H9 (cell line): ENCODE measurements at regions not wholly inside any gene's neighbourhood (a gene's known extent, or its start where the extent isn't known, plus 50 kb on each side); places are given as distances from the start of the nearest gene placed in this dataset.

Experiments used
- DNase-seq: peaks from one replicate; pipeline ENCODE4 v3.0.0-alpha.2; 2017
- H2AFZ ChIP-seq: one replicate; pipeline ENCODE4 v1.6.1; 2013; ENCODE audit warnings: mild to moderate bottlenecking, low read length, control low read depth, moderate library complexity
- H2AK5ac ChIP-seq: 2 replicates; pipeline ENCODE4 v1.6.1; 2013; ENCODE audit warnings: low read length, control low read depth, mixed read lengths; ENCODE audit not compliant: insufficient read length
- H2BK120ac ChIP-seq: one replicate; pipeline ENCODE4 v1.6.1; 2013; ENCODE audit warnings: low read depth, mild to moderate bottlenecking, low read length, control low read depth, inconsistent platforms; ENCODE audit not compliant: poor library complexity, severe bottlenecking
- H2BK12ac ChIP-seq: 2 replicates; pipeline ENCODE4 v1.6.1; 2013; ENCODE audit warnings: low read length, control low read depth, mixed read lengths, low read depth; ENCODE audit not compliant: insufficient read length
- H2BK15ac ChIP-seq: 2 replicates; pipeline ENCODE4 v1.6.1; 2013; ENCODE audit warnings: low read depth, low read length, control low read depth
- H2BK20ac ChIP-seq: one replicate; pipeline ENCODE4 v1.6.1; 2013; ENCODE audit warnings: low read depth, mild to moderate bottlenecking, low read length, control low read depth, inconsistent platforms; ENCODE audit not compliant: poor library complexity, severe bottlenecking
- H2BK5ac ChIP-seq: 2 replicates; pipeline ENCODE4 v1.6.1; 2013; ENCODE audit warnings: low read length, control low read depth, mixed read lengths; ENCODE audit not compliant: insufficient read length
- H3K14ac ChIP-seq: 2 replicates; pipeline ENCODE4 v1.6.1; 2013; ENCODE audit warnings: low read length, control low read depth; ENCODE audit not compliant: insufficient read depth
- H3K18ac ChIP-seq: 2 replicates; pipeline ENCODE4 v1.6.1; 2013; ENCODE audit warnings: low read depth, mild to moderate bottlenecking, mixed read lengths, low read length, control low read depth; ENCODE audit not compliant: insufficient read length
- H3K23ac ChIP-seq: 2 replicates; pipeline ENCODE4 v1.6.1; 2013; ENCODE audit warnings: low read length, control low read depth, mixed read lengths, low read depth; ENCODE audit not compliant: insufficient read length
- H3K23me2 ChIP-seq: 2 replicates; pipeline ENCODE4 v1.6.1; 2013; ENCODE audit warnings: low read depth, mild to moderate bottlenecking, mixed read lengths, low read length, control low read depth; ENCODE audit not compliant: insufficient read length, poor library complexity, severe bottlenecking
- H3K27ac ChIP-seq: 2 replicates; pipeline ENCODE4 v1.5.1; 2013; ENCODE audit warnings: low read length, control low read depth, mixed read lengths, low read depth; ENCODE audit not compliant: insufficient read length
- H3K27me3 ChIP-seq: 2 replicates; pipeline ENCODE4 v1.6.1; 2013; ENCODE audit warnings: low read length, control low read depth, inconsistent platforms; ENCODE audit not compliant: insufficient read depth
- H3K4ac ChIP-seq: 2 replicates; pipeline ENCODE4 v1.6.1; 2013; ENCODE audit warnings: low read depth, mild to moderate bottlenecking, control low read depth, inconsistent platforms, low read length, moderate library complexity
- H3K4me1 ChIP-seq: 2 replicates; pipeline ENCODE4 v1.6.1; 2013; ENCODE audit warnings: low read length, control low read depth, inconsistent platforms; ENCODE audit not compliant: insufficient read depth
- H3K4me2 ChIP-seq: 2 replicates; pipeline ENCODE4 v1.6.1; 2013; ENCODE audit warnings: low read length, control low read depth, mixed read lengths; ENCODE audit not compliant: insufficient read length, insufficient read depth
- H3K56ac ChIP-seq: 2 replicates; pipeline ENCODE4 v1.6.1; 2013; ENCODE audit warnings: low read depth, mild to moderate bottlenecking, mixed read lengths, low read length, control low read depth; ENCODE audit not compliant: insufficient read length
- H3K79me1 ChIP-seq: 2 replicates; pipeline ENCODE4 v1.6.1; 2013; ENCODE audit warnings: low read depth, mild to moderate bottlenecking, moderate library complexity, low read length, control low read depth, inconsistent platforms; ENCODE audit not compliant: insufficient read depth, poor library complexity, severe bottlenecking
- H3K79me2 ChIP-seq: 2 replicates; pipeline ENCODE4 v1.6.1; 2013; ENCODE audit warnings: low read length, control low read depth, inconsistent platforms; ENCODE audit not compliant: insufficient read depth
- H3K9ac ChIP-seq: 2 replicates; pipeline ENCODE4 v1.6.1; 2013; ENCODE audit warnings: low read length, control low read depth, mixed read lengths; ENCODE audit not compliant: insufficient read length; ENCODE audit errors: extremely low read depth
- H3K9me3 ChIP-seq: one replicate; pipeline ENCODE4 v1.6.1; 2013; ENCODE audit warnings: low read depth, low read length, inconsistent platforms; ENCODE audit not compliant: control insufficient read depth
- H3T11ph ChIP-seq: one replicate; pipeline ENCODE4 v1.6.1; 2013; ENCODE audit warnings: mild to moderate bottlenecking, low read length, control low read depth, inconsistent platforms
- H4K20me1 ChIP-seq: one replicate; pipeline ENCODE4 v1.6.1; 2013; ENCODE audit not compliant: control insufficient read depth, insufficient read length, insufficient read depth
- H4K5ac ChIP-seq: 2 replicates; pipeline ENCODE4 v1.6.1; 2013; ENCODE audit warnings: low read depth, mild to moderate bottlenecking, mixed read lengths, low read length, control low read depth; ENCODE audit not compliant: insufficient read length
- H4K8ac ChIP-seq: replicated peaks from 2 replicates; pipeline ENCODE4 v1.6.1; 2013; ENCODE audit warnings: low read length, control low read depth, mixed read lengths, low read depth; ENCODE audit not compliant: insufficient read length
- H4K91ac ChIP-seq: 2 replicates; pipeline ENCODE4 v1.6.1; 2013; ENCODE audit warnings: low read depth, mild to moderate bottlenecking, moderate library complexity, mixed read lengths, low read length, control low read depth; ENCODE audit not compliant: insufficient read length
- H3K27ac Mint-ChIP-seq, 3 experiments: 2 replicates in 2 of 3; 3 replicates in 1 of 3; pipeline ENCODE4 v1.8.0; 2020 to 2021; ENCODE audit warnings: mixed read lengths in 3 of 3, mild to moderate bottlenecking in 1 of 3, moderate library complexity in 1 of 3
- H3K27me3 Mint-ChIP-seq: 2 replicates; pipeline ENCODE4 v1.8.0; 2021; ENCODE audit warnings: low read depth, mild to moderate bottlenecking, moderate library complexity, mixed read lengths
- H3K36me3 Mint-ChIP-seq, 3 experiments: 2 replicates in 2 of 3; 3 replicates in 1 of 3; pipeline ENCODE4 v1.8.0; 2020 to 2021; ENCODE audit warnings: low read depth in 3 of 3, mixed read lengths in 3 of 3; ENCODE audit not compliant: insufficient read depth in 1 of 3
- H3K4me1 Mint-ChIP-seq, 2 experiments: 2 replicates each; pipeline ENCODE4 v1.8.0; 2020; ENCODE audit warnings: mixed read lengths in 2 of 2
- H3K4me3 Mint-ChIP-seq, 2 experiments: 2 replicates in 1 of 2; 3 replicates in 1 of 2; pipeline ENCODE4 v1.8.0; 2020 to 2021; ENCODE audit warnings: mild to moderate bottlenecking in 2 of 2, mixed read lengths in 2 of 2, moderate library complexity in 1 of 2
- H3K9me3 Mint-ChIP-seq, 2 experiments: 2 replicates in 1 of 2; 3 replicates in 1 of 2; pipeline ENCODE4 v1.8.0; 2020; ENCODE audit warnings: mild to moderate bottlenecking in 2 of 2, mixed read lengths in 2 of 2, moderate library complexity in 1 of 2
- CTCF ChIP-seq: fragments of 200-600 bp; sonication (generic); conservative IDR thresholded peaks from 3 replicates; pipeline ENCODE4 v1.8.0; 2021; ENCODE audit warnings: antibody characterized with exemption, mild to moderate bottlenecking
- WGBS: extraction: QIAGEN DNeasy Blood & Tissue Kit; methylation state at CpG from one replicate; pipeline ENCODE4 v1.1.7; 2013; ENCODE audit warnings: missing lambda C conversion rate, low lambda C conversion rate, mixed read lengths; ENCODE audit not compliant: insufficient read length; ENCODE audit errors: extremely low coverage; 5-methylcytosine and 5-hydroxymethylcytosine counted together

DNA sequence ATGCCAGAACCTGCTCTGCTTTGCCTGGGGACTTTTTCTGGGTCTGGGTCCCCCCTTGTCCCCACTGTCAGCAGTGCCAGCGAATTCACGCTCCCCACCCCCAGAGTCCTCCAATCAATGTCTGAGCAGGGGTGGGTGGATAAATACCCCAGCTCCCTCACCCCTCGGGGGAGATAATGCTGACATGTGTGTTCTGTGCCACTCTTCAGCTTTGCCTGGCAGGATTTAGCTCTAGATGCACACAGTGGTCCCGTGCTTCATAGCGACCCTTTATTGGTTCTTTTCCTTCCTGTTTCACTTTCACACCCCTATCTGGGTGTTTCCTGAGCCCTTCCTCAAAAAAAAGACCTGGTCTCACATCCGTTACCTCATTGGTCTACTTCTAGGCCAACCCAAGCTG is 277.0 kb downstream of the NPIPA8 start:
- Histone ChIP-seq H3K9me3 (no peaks in the 10 kb centered on the region), H3K79me2 (no peaks in the 10 kb centered on the region), H3T11ph (no peak overlapping the region), H3K27me3 (no peaks in the 10 kb centered on the region), H3K79me1 (no peaks in the 10 kb centered on the region), H4K5ac (no peak overlapping the region), H3K4ac (no peak overlapping the region), H2AK5ac (no peak overlapping the region), H2BK120ac (no peak overlapping the region), H3K4me2 (no peak overlapping the region), H3K14ac (no peak overlapping the region), H2BK15ac (no peak overlapping the region), H4K20me1 (no peaks in the 10 kb centered on the region), H3K23me2 (no peaks in the 10 kb centered on the region), H3K18ac (no peak overlapping the region), H3K4me1 (no peaks in the 10 kb centered on the region; the same call in 1 of the 2 replicates), H3K9ac (no peak overlapping the region), H2BK5ac (no peak overlapping the region), H2BK12ac (no peak overlapping the region), H4K91ac (no peak overlapping the region), H3K27ac (no peak overlapping the region), H2BK20ac (no peak overlapping the region), H3K23ac (no peak overlapping the region), H4K8ac (no peak overlapping the region), H2AFZ (no peak overlapping the region), H3K56ac (no peak overlapping the region)
- peaks cover 11 to 19% of the 10 kb centered on the region in 2 experiments for H3K4me1 Mint-ChIP-seq
- no peak overlapping the region for H3K27ac Mint-ChIP-seq
- no peak overlapping the region for H3K4me3 Mint-ChIP-seq
- no peaks in the 10 kb centered on the region for H3K36me3 Mint-ChIP-seq
- H3K9me3 Mint-ChIP-seq = no peaks in the 10 kb centered on the region
- DNase-seq = no peak
- WGBS = no CpG with 5 or more reads among the region's 6 CpGs
- H3K27me3 Mint-ChIP-seq = no peaks in the 10 kb centered on the region
- no peak for TF ChIP-seq CTCF
